Transverse colon (tissue), 4 donors: ENCODE measurements at regions not wholly inside any gene's neighbourhood (a gene's known extent, or its start where the extent isn't known, plus 50 kb on each side); places are given as distances from the start of the nearest gene placed in this dataset.

Experiments
- DNase-seq: peaks from one replicate; pipeline ENCODE4 v3.0.0-alpha.2; 2019
- H3K27ac ChIP-seq, 4 donors: fragments of 200-600 bp; sonication (generic); 2 replicates each; pipeline ENCODE4 v1.5.1; 2016 to 2018; ENCODE audit warnings: inconsistent platforms in 4 of 4
- H3K27me3 ChIP-seq: fragments of 200-600 bp; sonication (generic); 2 replicates; pipeline ENCODE4 v1.5.1; 2017; ENCODE audit warnings: inconsistent platforms
- H3K36me3 ChIP-seq, 4 donors: fragments of 200-600 bp; sonication (generic); 2 replicates each; pipeline ENCODE4 v1.5.1; 2017 to 2019; ENCODE audit warnings: inconsistent platforms in 4 of 4
- H3K4me1 ChIP-seq, 4 donors: fragments of 200-600 bp; sonication (generic); 2 replicates each; pipeline ENCODE4 v1.5.1; 2017 to 2020; ENCODE audit warnings: inconsistent platforms in 4 of 4
- H3K4me3 ChIP-seq, 4 donors: fragments of 200-600 bp; sonication (generic); 1 replicate in 1 of 4; 2 replicates in 3 of 4; pipeline versions ENCODE4 v1.5.1 to v1.6.1; 2017 to 2019; ENCODE audit warnings: inconsistent platforms in 4 of 4
- H3K9me3 ChIP-seq, 2 donors: fragments of 200-600 bp; sonication (generic); 2 replicates each; pipeline ENCODE4 v1.5.1; 2017 to 2019; ENCODE audit warnings: inconsistent platforms in 2 of 2
- EP300 ChIP-seq: sonication (generic); formaldehyde crosslinking; IDR thresholded peaks from one replicate; pipeline ENCODE4 v1.6.1; 2017; ENCODE audit warnings: antibody characterized with exemption, low read depth
- POLR2A ChIP-seq: fragments of 450-650 bp; IDR thresholded peaks from one replicate; pipeline ENCODE4 v1.6.1; 2016; ENCODE audit warnings: antibody characterized with exemption, mild to moderate bottlenecking, moderate library complexity
- POLR2AphosphoS5 ChIP-seq, 3 donors: sonication (generic); formaldehyde crosslinking; IDR thresholded peaks; one replicate each; pipeline ENCODE4 v1.6.1; 2016; ENCODE audit warnings: antibody characterized with exemption in 3 of 3
- WGBS, 2 donors: methylation state at CpG; one replicate each; pipeline ENCODE4 v1.1.5; 2018; ENCODE audit warnings: low coverage in 1 of 2; 5-methylcytosine and 5-hydroxymethylcytosine counted together
- in situ Hi-C, 4 donors: fragments of 200-750 bp; cut with MboI; loops; one replicate each; pipeline versions ENCODE4 v1.15.0 to v1.15.1; 2017; ENCODE audit warnings: low sequenced_read_pairs in 3 of 4, low pct_ligation_motif_present in 1 of 4, low pct_unique_long_range_greater_than_20kb in 1 of 4
- intact Hi-C: fragments of 100-400 bp; cut with DNase I; formaldehyde crosslinking; loops from one replicate; pipeline ENCODE4 v1.15.1; 2023; ENCODE audit warnings: low total_unique reads
- TF ChIP-seq, protein P1 (sequence below), 5 experiments: fragments of 200-600 bp in 3 of 5; fragments of 450-650 bp in 2 of 5; sonication (generic) in 3 of 5; IDR thresholded peaks; 1 replicate in 2 of 5; 2 replicates in 3 of 5; pipeline ENCODE4 v1.5.1; 2016 to 2017; ENCODE audit warnings: antibody characterized with exemption in 5 of 5, inconsistent platforms in 3 of 5, mild to moderate bottlenecking in 2 of 5, moderate library complexity in 1 of 5

- TF ChIP-seq, protein P1, sequence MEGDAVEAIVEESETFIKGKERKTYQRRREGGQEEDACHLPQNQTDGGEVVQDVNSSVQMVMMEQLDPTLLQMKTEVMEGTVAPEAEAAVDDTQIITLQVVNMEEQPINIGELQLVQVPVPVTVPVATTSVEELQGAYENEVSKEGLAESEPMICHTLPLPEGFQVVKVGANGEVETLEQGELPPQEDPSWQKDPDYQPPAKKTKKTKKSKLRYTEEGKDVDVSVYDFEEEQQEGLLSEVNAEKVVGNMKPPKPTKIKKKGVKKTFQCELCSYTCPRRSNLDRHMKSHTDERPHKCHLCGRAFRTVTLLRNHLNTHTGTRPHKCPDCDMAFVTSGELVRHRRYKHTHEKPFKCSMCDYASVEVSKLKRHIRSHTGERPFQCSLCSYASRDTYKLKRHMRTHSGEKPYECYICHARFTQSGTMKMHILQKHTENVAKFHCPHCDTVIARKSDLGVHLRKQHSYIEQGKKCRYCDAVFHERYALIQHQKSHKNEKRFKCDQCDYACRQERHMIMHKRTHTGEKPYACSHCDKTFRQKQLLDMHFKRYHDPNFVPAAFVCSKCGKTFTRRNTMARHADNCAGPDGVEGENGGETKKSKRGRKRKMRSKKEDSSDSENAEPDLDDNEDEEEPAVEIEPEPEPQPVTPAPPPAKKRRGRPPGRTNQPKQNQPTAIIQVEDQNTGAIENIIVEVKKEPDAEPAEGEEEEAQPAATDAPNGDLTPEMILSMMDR (IDR thresholded peaks at IDR 0.05), result no peak
- no peak for TF ChIP-seq POLR2A
- no peak for TF ChIP-seq POLR2AphosphoS5 (IDR thresholded peaks at IDR 0.05)
- no peak for TF ChIP-seq EP300
These were observed 667.5 kb downstream of the KCTD8 start for GRCh38 chr4:43781125-43781524.

DNA sequence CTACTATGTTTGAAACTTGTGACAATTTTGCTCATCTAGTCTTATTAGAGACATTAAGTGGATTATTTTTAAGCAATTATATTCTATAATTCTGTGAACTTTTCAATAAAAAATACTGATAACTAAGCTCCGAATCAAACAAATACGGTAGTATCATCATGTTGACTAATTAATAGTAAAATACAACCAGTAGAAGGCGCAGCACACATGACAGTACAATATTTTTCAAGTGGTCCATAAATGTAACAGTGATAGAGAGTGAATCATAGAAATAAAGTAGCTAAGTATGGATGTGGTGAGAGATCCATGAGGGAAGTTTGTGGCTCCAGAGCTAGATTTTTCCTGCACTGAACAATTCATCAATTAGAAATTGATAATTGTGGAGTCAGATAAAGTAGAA is 666.2 kb downstream of the KCTD8 start:
- in situ Hi-C loops (no loop called here), intact Hi-C loops (no loop called here)
- WGBS, 2 donors, result 72 to 78% methylated on average over 3 of the region's 3 CpGs
- TF ChIP-seq EP300 (no peak), POLR2A (no peak), POLR2AphosphoS5 (IDR thresholded peaks at IDR 0.05) (no peak)
- TF ChIP-seq, protein P1 (IDR thresholded peaks at IDR 0.05), result no peak
- H3K36me3 ChIP-seq, result no peaks in the 10 kb centered on the region
- no peaks in the 10 kb centered on the region for H3K9me3 ChIP-seq
- H3K27ac ChIP-seq, result no peak overlapping the region
- H3K27me3 ChIP-seq, result no peaks in the 10 kb centered on the region
- no peaks in the 10 kb centered on the region for H3K4me1 ChIP-seq
- DNase-seq, result no peak
- no peak overlapping the region for H3K4me3 ChIP-seq

More at GRCh38 chr4:43781125-43781524, 667.5 kb downstream of the KCTD8 start:
- intact Hi-C loops (no loop called here), in situ Hi-C loops (no loop called here)
- DNase-seq, result no peak
- H3K27ac ChIP-seq, result no peak overlapping the region
- no peaks in the 10 kb centered on the region for H3K9me3 ChIP-seq
- no peaks in the 10 kb centered on the region for H3K27me3 ChIP-seq
- H3K36me3 ChIP-seq, result no peaks in the 10 kb centered on the region
- H3K4me1 ChIP-seq, result no peaks in the 10 kb centered on the region
- H3K4me3 ChIP-seq, result no peak overlapping the region

DNA sequence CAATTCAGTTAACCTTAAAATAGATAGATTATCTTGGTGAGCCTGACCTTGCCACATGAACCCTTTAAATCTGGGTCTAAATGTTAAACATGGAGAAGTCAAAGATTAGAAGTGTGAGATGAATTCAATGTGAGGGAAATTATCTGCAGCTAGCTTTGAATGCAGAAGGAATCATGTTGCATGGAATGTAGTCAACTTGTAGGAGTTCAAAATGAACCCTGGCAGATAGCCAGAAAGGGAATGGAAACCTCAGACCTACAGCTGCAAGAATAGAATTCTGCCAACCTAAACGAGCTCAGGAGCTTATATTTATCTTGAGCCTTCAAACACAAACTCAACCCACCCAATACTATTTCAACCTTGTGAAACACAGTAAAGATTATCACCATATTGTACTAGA is 632.5 kb downstream of the KCTD8 start:
- Histone ChIP-seq H3K4me1 (no peaks in the 10 kb centered on the region), H3K27me3 (no peaks in the 10 kb centered on the region), H3K27ac (no peak overlapping the region), H3K4me3 (no peak overlapping the region), H3K36me3 (no peaks in the 10 kb centered on the region), H3K9me3 (no peaks in the 10 kb centered on the region)
- in situ Hi-C loops (no loop called here), intact Hi-C loops (no loop called here)
- no peak for DNase-seq
- no peak for TF ChIP-seq POLR2AphosphoS5 (IDR thresholded peaks at IDR 0.05)
- no peak for TF ChIP-seq EP300
- TF ChIP-seq, protein P1 (IDR thresholded peaks at IDR 0.05), result no peak
- no peak for TF ChIP-seq POLR2A
- WGBS, 2 donors, result 0 to 4% methylated on average over 1 of the region's 1 CpG

DNA sequence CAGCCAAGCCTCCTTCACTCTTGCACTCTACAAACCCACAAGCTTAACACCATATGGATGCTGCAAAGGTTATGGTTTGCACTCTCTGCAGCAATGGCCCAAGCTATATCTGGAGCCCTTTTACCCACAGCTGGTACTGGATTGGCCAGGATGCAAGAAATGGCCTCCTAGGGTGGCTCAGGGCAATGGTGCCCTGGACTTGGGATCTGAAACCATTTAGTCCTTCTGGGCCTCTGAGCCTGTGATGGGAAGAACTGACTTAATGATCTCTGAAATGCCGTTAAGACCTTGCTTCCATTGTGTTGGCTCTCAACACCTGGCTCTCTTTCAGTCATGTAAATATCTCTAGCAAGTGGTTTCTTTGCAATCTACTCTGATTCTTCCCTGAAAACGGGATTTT is 626.0 kb downstream of the KCTD8 start:
- 67 to 80% methylated on average over 1 to 2 of the region's 2 CpGs for WGBS, 2 donors
- DNase-seq, result no peak
- Histone ChIP-seq H3K4me3 (no peak overlapping the region), H3K27me3 (no peaks in the 10 kb centered on the region), H3K4me1 (no peaks in the 10 kb centered on the region), H3K36me3 (no peaks in the 10 kb centered on the region), H3K9me3 (peaks cover 6 to 7% of the 10 kb centered on the region in 2 donors), H3K27ac (no peak overlapping the region)
- TF ChIP-seq EP300 (no peak), POLR2A (no peak), POLR2AphosphoS5 (IDR thresholded peaks at IDR 0.05) (no peak)
- TF ChIP-seq, protein P1 (IDR thresholded peaks at IDR 0.05), result no peak
- intact Hi-C loops, result no loop called here
- in situ Hi-C loops, result no loop called here
